Lower leg skin (tissue), 4 donors: ENCODE measurements at regions not wholly inside any gene's neighbourhood (a gene's known extent, or its start where the extent isn't known, plus 50 kb on each side); places are given as distances from the start of the nearest gene placed in this dataset.

Experiments
- DNase-seq, 2 donors: peaks; one replicate each; pipeline ENCODE4 v3.0.0-alpha.2; 2019; ENCODE audit warnings: low spot score in 2 of 2
- H3K4me3 ChIP-seq: fragments of 200-600 bp; sonication (generic); 2 replicates; pipeline ENCODE4 v1.5.1; 2017; ENCODE audit warnings: mild to moderate bottlenecking, low read depth; ENCODE audit not compliant: poor library complexity, severe bottlenecking
- POLR2A ChIP-seq, 2 donors: fragments of 450-650 bp; IDR thresholded peaks; one replicate each; pipeline ENCODE4 v1.6.1; 2016 to 2017; ENCODE audit warnings: antibody characterized with exemption in 2 of 2, mild to moderate bottlenecking in 1 of 2, moderate library complexity in 1 of 2
- WGBS, 2 donors: methylation state at CpG; one replicate each; pipeline ENCODE4 v1.1.5; 2018; 5-methylcytosine and 5-hydroxymethylcytosine counted together
- intact Hi-C: fragments of 100-400 bp; cut with DNase I; formaldehyde crosslinking; loops from one replicate; pipeline ENCODE4 v1.15.0; 2023; ENCODE audit warnings: low total_unique reads
- TF ChIP-seq, protein P1 (sequence below), 3 donors: fragments of 450-650 bp; IDR thresholded peaks; one replicate each; pipeline ENCODE4 v1.5.1; 2016; ENCODE audit warnings: antibody characterized with exemption in 3 of 3, mild to moderate bottlenecking in 3 of 3, moderate library complexity in 2 of 3

DNA sequence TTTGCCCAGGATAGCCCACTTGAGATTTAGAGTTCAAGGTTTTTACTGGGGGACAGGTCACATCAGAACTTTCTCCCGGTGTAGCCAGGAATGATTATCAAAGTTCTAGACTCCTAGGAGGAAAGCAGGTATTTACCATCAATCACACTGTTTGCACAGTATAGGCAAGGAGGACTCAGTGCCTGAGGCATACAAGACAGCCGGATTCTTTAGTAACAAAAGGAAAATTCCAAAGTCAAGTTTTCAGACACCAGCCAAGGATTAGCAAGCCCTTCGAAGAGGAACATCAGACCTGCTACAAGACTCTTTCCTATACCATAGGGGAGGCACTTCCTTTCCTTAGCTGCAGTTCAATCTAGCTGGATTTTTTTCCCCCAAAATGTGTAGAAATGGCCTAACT is 197.8 kb upstream of the USP25 start:
- intact Hi-C loops, result no loop called here
- 58 to 70% methylated on average over 3 of the region's 3 CpGs for WGBS, 2 donors

GRCh38 chr21:15533618-15534017 is 196.2 kb upstream of the USP25 start:
- TF ChIP-seq, protein P1, sequence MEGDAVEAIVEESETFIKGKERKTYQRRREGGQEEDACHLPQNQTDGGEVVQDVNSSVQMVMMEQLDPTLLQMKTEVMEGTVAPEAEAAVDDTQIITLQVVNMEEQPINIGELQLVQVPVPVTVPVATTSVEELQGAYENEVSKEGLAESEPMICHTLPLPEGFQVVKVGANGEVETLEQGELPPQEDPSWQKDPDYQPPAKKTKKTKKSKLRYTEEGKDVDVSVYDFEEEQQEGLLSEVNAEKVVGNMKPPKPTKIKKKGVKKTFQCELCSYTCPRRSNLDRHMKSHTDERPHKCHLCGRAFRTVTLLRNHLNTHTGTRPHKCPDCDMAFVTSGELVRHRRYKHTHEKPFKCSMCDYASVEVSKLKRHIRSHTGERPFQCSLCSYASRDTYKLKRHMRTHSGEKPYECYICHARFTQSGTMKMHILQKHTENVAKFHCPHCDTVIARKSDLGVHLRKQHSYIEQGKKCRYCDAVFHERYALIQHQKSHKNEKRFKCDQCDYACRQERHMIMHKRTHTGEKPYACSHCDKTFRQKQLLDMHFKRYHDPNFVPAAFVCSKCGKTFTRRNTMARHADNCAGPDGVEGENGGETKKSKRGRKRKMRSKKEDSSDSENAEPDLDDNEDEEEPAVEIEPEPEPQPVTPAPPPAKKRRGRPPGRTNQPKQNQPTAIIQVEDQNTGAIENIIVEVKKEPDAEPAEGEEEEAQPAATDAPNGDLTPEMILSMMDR (IDR thresholded peaks at IDR 0.05), result no peak
- no peak for TF ChIP-seq POLR2A (IDR thresholded peaks at IDR 0.05)
- no peak for DNase-seq
- WGBS, 2 donors, result 64% methylated on average over 4 of the region's 4 CpGs
- no peak overlapping the region for H3K4me3 ChIP-seq
- intact Hi-C loops, result no loop called here

More for the DNA sequence above, 197.8 kb upstream of the USP25 start:
- no peak for DNase-seq
- TF ChIP-seq, protein P1 (IDR thresholded peaks at IDR 0.05), result no peak
- TF ChIP-seq POLR2A (IDR thresholded peaks at IDR 0.05), result no peak
- H3K4me3 ChIP-seq, result no peak overlapping the region

DNA sequence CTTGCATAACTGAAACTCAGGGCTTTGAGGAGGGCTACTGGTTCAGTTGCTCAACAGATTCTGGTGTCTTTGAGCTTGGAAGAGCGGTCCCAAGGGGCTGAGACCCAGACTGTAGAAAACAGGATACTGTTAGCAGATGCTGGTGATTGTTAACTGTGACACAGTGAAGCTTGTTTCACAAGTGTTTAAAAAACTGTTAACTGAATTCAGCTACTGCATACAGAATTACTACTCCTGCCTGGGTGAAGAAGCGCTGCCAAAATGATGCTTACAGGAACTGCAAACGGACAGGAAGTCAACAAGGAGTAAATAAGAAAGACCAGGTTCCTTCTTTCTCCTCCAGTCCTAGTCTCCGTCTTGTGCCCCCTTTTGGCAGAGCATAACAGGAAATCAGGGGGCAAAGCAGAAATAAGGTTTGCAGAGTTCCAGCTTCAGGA is 195.3 kb upstream of the USP25 start:
- TF ChIP-seq, protein P1 (IDR thresholded peaks at IDR 0.05), result no peak
- no peak for TF ChIP-seq POLR2A (IDR thresholded peaks at IDR 0.05)
- no peak overlapping the region for H3K4me3 ChIP-seq
- 56 to 61% methylated on average over 4 of the region's 4 CpGs for WGBS, 2 donors
- intact Hi-C loops, result no loop called here
- no peak for DNase-seq

DNA sequence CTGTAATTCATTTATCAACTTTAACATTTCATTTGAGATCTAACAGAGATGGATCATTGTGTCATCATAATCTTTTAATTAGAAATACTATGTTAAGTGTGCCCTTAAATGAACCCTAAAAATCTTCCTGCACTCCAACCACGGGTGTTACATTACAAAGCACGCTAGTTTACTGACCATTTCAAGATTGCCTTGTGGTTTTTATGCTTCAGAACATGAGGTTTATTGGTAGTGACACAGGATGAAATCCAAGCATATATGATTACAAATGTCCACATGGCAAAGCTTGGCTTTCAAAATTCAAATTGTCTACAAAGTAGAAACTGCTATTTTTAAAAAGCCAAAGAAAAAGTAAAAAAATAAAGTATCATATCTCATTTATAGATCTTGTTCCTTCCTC is 190.4 kb upstream of the USP25 start:
- TF ChIP-seq, protein P1 (IDR thresholded peaks at IDR 0.05), result no peak
- no peak for TF ChIP-seq POLR2A (IDR thresholded peaks at IDR 0.05)
- 50 to 60% methylated on average over 2 of the region's 2 CpGs for WGBS, 2 donors

DNA sequence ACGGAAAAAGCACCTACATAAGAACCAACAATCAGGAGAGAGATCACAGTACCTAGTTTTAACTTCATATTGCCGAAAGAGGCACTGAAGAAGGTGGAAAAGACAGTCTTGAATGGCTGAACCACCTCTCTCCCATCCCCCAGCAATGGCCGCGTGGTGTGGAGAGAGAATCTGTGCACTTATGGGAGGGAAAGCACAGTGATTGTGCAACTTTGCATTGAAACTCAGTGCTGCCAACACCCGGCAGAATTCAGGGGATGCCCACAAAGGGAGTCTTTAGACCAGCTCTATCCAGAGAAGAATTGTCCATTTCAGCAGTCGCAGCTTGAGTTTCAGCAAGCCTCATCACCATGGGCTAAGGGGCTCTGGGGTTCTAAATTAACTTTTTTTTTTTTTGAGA is 186.3 kb upstream of the USP25 start:
- 53 to 84% methylated on average over 6 of the region's 6 CpGs for WGBS, 2 donors
- intact Hi-C loops, result no loop called here

More for the DNA sequence above, 190.4 kb upstream of the USP25 start:
- no peak overlapping the region for H3K4me3 ChIP-seq
- intact Hi-C loops, result no loop called here
- no peak for DNase-seq

DNA sequence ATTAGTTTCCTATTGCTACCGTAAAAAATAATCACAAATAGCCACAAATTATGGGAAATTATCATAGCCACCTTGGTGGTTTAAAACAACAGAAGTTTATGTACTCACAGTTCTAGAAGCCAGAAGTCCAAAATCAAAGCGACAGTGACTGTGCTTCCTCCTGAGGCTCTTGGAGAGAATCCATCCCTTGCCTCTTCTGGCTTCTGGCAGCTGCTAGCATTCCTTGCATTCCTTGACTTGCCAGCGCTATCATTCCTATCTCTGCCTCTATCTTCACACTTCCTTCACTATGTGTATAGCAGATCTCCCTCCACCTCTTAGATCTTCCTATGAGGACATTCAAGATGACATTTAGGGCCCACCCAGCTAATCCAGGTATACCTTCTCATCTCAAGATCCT is 180.1 kb upstream of the USP25 start:
- TF ChIP-seq, protein P1 (IDR thresholded peaks at IDR 0.05), result no peak
- TF ChIP-seq POLR2A (IDR thresholded peaks at IDR 0.05), result no peak
- WGBS, 2 donors, result 39 to 40% methylated on average over 3 of the region's 3 CpGs
- no peak overlapping the region for H3K4me3 ChIP-seq
- intact Hi-C loops, result no loop called here
- DNase-seq, result no peak

More for the DNA sequence above, 186.3 kb upstream of the USP25 start:
- no peak for DNase-seq
- TF ChIP-seq, protein P1 (IDR thresholded peaks at IDR 0.05), result no peak
- no peak for TF ChIP-seq POLR2A (IDR thresholded peaks at IDR 0.05)
- H3K4me3 ChIP-seq, result no peak overlapping the region
